ENCODE measurements at regions not wholly inside any gene's neighbourhood (a gene's known extent, or its start where the extent isn't known, plus 50 kb on each side); places are given as distances from the start of the nearest gene placed in this dataset.
"Not testable (repeated sequence)": the region's sequence is repeated elsewhere in the genome, so short reads cannot be mapped to it uniquely, and the experiment has no call there.

- DNase-seq: no peak
These were observed 167.1 kb downstream of the LYPLAL1 start for GRCh38 chr1:219340796-219341195.

DNA sequence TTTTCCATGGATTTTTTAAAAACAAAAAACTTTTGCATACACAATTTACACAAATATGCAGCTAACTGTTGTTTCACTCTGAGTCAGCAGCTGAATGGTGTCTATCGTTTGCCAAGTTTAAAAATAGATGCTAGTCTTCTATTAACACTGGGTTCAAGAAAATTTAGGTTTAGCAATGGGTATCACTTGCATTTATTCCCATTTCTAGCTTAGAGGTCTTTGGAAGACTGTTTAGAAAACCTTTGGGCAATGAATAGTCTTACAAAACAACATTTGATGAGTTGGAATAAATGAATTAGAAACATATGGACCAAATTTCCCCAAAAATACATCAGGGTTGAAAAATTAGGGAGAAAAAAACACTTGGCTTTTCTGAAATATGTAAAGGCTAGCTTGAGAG lies 165.8 kb downstream of the LYPLAL1 start:
- no peak for DNase-seq

DNA sequence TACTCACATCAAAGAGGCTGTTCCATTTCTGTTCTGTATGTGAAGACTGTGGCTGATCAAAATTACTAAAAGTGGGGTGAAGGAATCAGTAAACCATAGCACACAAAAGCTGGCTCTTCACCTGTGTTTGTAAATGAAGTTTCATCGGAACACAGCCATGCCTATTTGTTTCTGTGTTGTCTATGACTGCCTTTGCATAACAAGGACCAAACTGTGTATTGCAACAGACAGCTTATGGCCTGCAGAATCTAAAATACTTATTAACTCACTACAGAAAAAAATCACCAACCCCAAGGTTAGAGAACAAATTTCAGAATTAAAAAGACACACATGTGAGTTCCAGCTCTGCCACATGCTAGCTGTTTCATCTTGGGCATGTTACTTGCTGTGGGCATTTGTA lies 163.9 kb downstream of the LYPLAL1 start:
- DNase-seq: no peak

- DNase-seq: no peak
These were observed 159.9 kb downstream of the LYPLAL1 start for GRCh38 chr1:219333626-219334025.

- no peak for DNase-seq
These were observed 157.7 kb downstream of the LYPLAL1 start for GRCh38 chr1:219331424-219331823.

- no peak for DNase-seq
These were observed 157.0 kb downstream of the LYPLAL1 start for GRCh38 chr1:219330669-219331068.

GRCh38 chr1:219330001-219330400 lies 156.3 kb downstream of the LYPLAL1 start:
- no peak for DNase-seq

DNA sequence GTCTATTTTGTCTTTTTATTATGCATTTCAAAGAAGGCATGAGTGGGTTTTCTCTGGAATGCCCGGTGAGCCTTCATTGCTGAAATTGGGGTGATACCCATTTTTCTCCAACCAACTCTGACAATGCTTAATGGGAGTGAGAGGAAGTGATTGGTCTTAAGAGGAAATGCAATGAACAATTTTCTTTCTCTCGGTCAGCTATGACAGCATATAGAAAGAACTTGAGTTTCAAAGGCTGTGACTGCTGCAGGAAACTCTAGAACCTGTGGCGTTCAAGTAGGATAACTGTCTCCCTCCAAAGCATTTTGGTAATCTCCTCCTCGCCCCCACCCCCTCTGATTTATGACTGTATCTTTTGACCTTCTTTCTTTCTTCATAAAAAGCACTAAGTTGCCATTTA lies 155.9 kb downstream of the LYPLAL1 start:
- no peak for DNase-seq

DNA sequence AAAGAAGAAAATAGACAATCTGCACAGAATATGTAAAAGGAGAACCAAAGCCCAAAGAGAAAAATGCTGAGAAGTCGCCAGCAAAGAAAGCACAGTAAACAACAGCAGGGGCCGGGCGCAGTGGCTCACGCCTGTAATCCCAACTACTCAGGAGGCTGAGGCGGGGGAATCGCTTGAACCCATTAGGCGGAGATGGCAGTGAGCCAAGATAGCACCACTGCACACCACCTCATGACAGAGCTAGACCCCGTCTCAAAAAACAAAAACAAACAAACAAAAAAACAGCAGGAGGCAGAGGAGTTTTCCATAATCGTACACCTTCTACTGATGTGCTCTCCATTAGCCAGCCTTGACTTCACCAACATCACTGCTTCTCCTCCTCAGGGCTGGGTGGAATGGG lies 153.2 kb downstream of the LYPLAL1 start:
- DNase-seq: no peak

GRCh38 chr1:219325368-219325742 lies 151.7 kb downstream of the LYPLAL1 start:
- DNase-seq: no peak

DNA sequence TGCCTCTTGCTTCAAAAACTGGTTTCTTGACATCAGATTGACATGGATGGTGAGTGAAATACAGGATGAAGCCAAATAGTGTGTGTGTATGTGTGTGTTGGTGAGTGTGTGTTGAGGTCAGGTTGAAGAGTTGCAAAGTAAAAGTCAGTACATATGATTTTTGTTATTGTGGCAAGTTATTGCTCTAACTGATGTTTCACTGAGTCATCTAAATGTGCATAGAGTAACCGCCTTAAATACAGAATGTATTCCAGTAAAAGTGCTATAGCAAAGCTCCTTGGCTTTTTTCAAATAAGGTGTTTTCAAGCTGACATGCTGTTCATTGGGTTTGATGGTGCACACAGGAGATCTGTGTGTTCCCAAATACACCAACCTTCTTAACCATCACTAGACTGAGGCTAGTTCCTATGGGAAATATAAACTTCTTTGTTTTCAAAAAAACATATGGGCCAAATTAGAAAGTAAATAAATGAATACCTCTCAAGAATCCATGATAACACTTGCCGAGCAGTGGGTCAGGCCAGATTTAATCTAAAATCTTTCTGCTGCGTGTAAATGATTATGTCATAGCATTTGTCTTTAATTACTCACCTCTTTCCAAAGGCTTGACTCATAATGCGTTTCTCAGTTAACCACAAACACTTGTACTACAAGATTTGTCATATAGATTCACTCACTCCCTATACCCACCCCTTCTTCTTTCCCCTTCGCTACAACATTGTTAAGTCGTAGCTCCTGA lies 151.1 kb downstream of the LYPLAL1 start:
- DNase-seq: no peak

DNA sequence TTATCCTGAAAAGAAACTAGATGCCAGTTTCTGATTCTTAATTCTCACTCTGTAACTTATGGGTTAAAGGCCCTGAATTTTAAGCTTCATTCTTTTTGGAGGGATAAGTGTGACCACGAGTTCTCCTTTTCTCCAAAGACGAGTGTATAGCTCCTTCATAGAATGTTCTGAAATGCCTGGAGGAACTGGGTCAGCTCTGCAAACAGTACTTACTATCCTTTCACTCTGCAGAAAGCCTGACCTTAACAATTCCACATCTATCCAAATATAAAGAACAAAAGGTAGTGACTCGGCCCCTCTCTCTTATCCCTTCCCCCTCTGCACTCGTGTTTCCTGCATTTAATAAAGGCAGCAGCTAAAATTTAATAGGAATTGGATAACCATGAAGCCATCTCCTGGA lies 150.5 kb downstream of the LYPLAL1 start:
- DNase-seq: no peak

GRCh38 chr1:219323426-219323825 lies 149.7 kb downstream of the LYPLAL1 start:
- no peak for DNase-seq

DNA sequence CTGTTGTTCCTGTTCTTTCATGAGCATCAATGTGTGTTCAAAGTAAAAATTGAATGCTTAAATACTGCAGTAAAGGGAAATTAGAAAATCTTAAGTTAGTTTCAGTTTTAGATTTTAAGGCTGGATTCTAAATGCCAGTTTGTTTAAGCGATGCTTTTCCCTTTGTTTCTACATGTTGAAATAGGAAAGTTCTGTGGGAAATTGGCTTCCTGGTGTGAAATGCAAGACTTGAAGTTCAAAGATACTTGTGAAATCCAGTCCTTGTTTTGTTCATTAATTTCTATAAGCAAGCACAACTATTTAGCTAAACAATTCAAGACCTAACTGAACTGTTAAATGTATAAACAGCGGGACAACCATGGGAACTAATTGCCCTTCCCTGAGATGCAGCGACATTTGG lies 149.1 kb downstream of the LYPLAL1 start:
- DNase-seq: no peak

DNA sequence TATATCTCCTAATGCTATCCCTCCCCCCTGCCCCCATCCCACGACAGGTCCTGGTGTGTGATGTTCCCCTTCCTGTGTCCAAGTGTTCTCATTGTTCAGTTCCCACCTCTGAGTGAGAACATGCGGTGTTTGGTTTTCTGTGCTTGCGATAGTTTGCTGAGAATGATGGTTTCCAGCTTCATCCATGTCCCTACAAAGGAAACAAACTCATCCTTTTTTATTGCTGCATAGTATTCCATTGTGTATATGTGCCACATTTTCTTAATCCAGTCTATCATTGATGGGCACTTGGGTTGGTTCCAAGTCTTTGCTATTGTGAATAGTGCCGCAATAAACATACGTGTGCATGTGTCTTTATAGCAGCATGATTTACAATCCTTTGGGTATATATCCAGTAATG lies 146.9 kb downstream of the LYPLAL1 start:
- not testable (repeated sequence) for DNase-seq

- no peak for DNase-seq
These were observed 145.1 kb downstream of the LYPLAL1 start for GRCh38 chr1:219318826-219319225.

DNA sequence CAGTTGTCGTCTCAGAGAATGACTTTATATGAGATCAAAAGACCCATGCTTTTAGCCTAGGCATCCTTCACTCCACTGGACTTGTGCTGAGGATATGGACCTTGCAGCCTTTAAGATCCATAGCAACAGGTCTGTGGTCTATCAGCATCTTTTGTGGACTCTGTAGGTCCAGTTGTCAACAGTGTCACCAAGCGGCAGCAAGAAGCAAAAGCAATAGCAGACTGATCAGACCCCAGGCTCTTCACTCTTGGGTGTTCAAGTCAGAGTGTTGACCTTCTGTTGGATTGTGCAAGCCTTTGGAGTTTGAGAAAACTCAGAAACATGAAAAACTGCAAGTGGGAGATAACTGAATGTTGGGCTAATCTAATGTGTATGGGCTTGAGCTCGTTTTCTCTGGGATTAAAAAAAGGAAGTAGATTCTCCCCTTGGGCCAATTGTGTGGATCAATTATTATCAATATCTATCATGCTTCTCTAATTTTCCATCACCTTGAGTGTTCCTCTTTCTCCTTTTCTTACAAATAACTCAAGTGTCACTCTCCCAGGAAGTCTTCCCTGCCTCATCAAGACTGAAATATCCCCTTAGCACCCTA lies 144.2 kb downstream of the LYPLAL1 start:
- DNase-seq: peak; percentile 28

DNA sequence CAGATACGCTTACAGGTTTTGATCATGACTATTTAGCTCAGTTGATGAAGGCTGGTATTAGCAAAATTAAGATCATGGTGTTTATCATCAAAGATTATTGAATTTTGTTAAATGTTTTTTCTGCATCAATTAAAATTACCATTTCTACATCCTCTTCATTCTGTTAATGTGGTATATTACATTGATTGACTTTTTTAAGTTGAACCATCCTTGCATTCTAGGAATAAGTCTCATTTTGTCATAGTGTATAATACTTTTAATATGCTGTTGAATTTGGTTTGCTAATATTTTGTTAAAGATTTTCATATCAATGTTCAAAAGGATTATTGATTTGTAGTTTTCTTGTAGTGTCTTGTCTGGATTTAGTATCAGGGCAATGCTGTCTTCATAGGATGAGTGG lies 142.4 kb downstream of the LYPLAL1 start:
- DNase-seq: no peak

- no peak for DNase-seq
These were observed 140.3 kb downstream of the LYPLAL1 start for GRCh38 chr1:219313961-219314360.

DNA sequence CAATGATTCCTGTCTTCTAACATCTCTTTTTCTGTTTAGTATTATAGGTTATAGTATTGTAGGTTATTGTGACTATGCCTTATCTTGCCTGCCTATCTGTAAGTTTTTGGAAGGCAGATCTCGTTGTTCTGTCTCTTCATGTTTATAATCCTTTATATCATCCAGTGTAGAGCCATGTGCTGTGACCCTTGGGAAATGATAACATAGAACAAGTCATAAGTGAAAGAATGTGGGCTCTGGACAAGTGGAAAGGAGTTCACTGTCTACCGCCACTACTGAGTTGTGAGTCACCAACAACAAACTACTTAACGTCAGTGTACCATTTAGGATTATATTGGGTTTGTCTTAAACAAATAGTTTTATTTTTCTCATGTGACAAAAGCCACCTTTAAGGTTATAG lies 139.3 kb downstream of the LYPLAL1 start:
- DNase-seq: no peak

DNA sequence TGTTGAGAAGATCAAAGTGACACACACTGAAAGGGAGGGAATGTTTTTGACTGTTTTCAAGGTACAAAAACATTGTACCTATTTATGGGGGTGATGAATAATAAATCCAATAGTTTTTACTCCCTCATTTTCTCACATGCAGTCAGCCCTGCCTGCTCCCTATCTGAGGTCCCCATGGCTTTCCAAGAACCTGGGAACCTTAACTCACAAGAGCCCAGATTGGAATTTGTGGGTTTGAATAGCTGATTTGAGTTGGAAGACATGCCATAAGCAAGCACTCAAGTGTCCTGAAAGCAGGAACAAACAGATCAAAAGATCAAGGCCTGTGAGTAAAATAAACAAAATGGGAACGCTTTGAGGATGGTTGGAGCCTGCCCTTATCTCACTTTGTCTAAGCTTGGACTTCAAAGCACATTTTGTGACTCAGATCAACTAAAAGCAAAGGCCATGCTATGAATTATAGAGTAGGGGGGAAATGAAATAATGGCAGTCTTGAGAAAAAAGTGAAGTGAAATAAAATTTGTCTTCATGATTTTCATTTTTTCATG lies 136.6 kb downstream of the LYPLAL1 start:
- DNase-seq: no peak

DNA sequence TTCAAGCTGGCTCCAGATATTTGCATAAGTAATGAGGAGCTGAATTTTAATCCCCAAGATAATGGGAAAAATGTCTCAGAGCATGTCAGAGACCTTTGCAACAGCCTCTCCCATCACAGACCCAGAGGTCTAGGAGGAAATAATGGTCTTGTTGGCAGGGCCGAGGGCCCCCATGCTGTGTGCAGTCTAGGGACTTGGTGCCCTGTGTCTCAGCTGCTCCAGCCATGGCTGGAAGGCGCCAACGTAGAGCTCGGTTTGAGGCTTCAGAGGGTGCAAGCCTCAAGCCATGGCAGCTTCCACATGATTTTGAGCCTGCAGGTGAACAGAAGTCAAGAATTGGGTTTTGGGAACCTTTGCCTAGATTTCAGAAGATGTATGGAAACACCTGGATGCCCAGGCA lies 134.7 kb downstream of the LYPLAL1 start:
- no peak for DNase-seq

DNA sequence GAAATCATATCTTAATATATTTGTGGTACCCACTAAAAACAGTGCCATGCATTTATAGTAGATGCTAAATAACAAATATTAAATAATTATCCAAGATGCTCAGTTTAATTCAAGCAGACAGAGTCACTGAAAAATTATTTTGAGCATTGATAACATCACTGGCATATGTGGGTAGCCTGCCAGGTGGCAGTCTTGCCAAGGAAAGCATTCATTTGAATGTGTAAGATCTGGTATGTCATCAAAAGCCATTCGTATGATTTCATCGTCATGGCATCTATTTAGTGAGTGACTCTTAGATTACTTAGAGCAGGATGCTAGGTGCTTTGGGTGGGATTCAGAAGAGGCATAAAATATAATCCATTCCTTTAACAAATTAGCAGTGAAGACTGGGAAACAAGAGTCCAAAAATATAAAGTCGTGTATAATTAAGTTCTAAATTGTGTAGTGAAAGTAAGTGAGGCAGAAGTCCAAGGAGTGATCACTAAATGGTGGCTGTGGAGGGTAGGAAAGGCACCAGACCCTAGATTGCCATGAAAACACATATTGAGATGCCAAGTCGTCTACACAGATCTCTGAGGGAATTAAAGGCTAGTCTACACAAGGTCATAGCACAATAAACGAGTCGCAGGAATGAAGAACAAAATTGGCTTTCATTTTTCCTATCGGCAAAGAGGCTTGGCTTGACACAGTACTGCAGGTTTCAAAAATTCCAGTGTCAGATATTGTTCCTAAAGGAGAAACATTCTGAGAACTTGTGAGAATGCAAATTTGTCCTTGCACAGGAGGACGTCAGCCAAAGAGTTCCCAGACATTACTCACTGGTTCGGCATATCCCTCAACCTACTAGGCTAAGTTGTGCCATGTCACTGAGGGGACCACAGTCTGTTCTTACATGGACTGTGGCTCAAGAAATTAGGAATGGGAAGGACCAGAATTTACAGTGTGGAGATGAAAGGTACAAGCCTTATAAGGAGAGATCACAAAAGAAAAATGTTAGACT lies 130.8 kb downstream of the LYPLAL1 start:
- no peak for DNase-seq
